Neural progenitor cell (in vitro differentiated cells): ENCODE measurements at regions not wholly inside any gene's neighbourhood (a gene's known extent, or its start where the extent isn't known, plus 50 kb on each side); places are given as distances from the start of the nearest gene placed in this dataset.

Experiments
- DNase-seq: peaks from one replicate; pipeline ENCODE4 v3.0.0-alpha.2; 2016; ENCODE audit warnings: low spot score
- H2AFZ ChIP-seq: fragments of 200-600 bp; sonication (generic); replicated peaks from 2 replicates; pipeline ENCODE4 v1.6.1; 2016; ENCODE audit warnings: antibody characterized with exemption
- H3F3A ChIP-seq: fragments of 200-600 bp; sonication (generic); 2 replicates; pipeline ENCODE4 v1.6.1; 2016; ENCODE audit warnings: antibody characterized with exemption, low read depth
- H3K27ac ChIP-seq: fragments of 200-600 bp; sonication (generic); 2 replicates; pipeline ENCODE4 v1.5.1; 2016; ENCODE audit warnings: mild to moderate bottlenecking
- H3K27me3 ChIP-seq: fragments of 200-600 bp; sonication (generic); 2 replicates; pipeline ENCODE4 v1.6.1; 2016; ENCODE audit warnings: mild to moderate bottlenecking, moderate library complexity
- H3K36me3 ChIP-seq: fragments of 200-600 bp; sonication (generic); 2 replicates; pipeline ENCODE4 v1.5.1; 2016
- H3K4me1 ChIP-seq: fragments of 200-600 bp; sonication (generic); 2 replicates; pipeline ENCODE4 v1.6.1; 2016; ENCODE audit warnings: mixed run types
- H3K4me2 ChIP-seq: fragments of 200-600 bp; sonication (generic); 2 replicates; pipeline ENCODE4 v1.6.1; 2016
- H3K4me3 ChIP-seq: fragments of 200-600 bp; sonication (generic); 2 replicates; pipeline ENCODE4 v1.5.1; 2016
- H3K79me2 ChIP-seq: fragments of 200-600 bp; sonication (generic); 2 replicates; pipeline ENCODE4 v1.6.1; 2016; ENCODE audit warnings: low read depth
- H3K9ac ChIP-seq: fragments of 200-600 bp; sonication (generic); 2 replicates; pipeline ENCODE4 v1.6.1; 2016
- H3K9me3 ChIP-seq: fragments of 200-600 bp; sonication (generic); 2 replicates; pipeline ENCODE4 v1.5.1; 2016; ENCODE audit warnings: low read depth
- H4K20me1 ChIP-seq: fragments of 200-600 bp; sonication (generic); 2 replicates; pipeline ENCODE4 v1.6.1; 2016; ENCODE audit warnings: low read depth
- H3K27ac Mint-ChIP-seq: 3 replicates; pipeline ENCODE4 v1.8.0; 2021; ENCODE audit warnings: mixed read lengths
- H3K27me3 Mint-ChIP-seq: 2 replicates; pipeline ENCODE4 v1.8.0; 2022; ENCODE audit warnings: low read depth, mild to moderate bottlenecking, inconsistent platforms, moderate library complexity, mixed read lengths; ENCODE audit not compliant: insufficient read depth
- H3K36me3 Mint-ChIP-seq: 3 replicates; pipeline ENCODE4 v1.8.0; 2021; ENCODE audit warnings: mixed read lengths
- H3K4me1 Mint-ChIP-seq: 3 replicates; pipeline ENCODE4 v1.8.0; 2021; ENCODE audit warnings: mixed read lengths
- H3K4me3 Mint-ChIP-seq: 3 replicates; pipeline ENCODE4 v1.8.0; 2021; ENCODE audit warnings: mild to moderate bottlenecking, moderate library complexity, mixed read lengths
- H3K9me3 Mint-ChIP-seq: 3 replicates; pipeline ENCODE4 v1.8.0; 2020; ENCODE audit warnings: mixed read lengths
- EZH2 ChIP-seq: fragments of 200-600 bp; sonication (generic); IDR thresholded peaks from 2 replicates; pipeline ENCODE4 v1.6.1; 2017; ENCODE audit warnings: antibody characterized with exemption, mild to moderate bottlenecking, moderate library complexity
- EZH2phosphoT487 ChIP-seq: fragments of 200-600 bp; sonication (generic); IDR thresholded peaks from 2 replicates; pipeline ENCODE4 v1.6.1; 2017; ENCODE audit warnings: antibody characterized with exemption
- TF ChIP-seq, protein P1 (sequence below): fragments of 200-600 bp; sonication (generic); IDR thresholded peaks from 2 replicates; pipeline ENCODE4 v1.5.1; 2017; ENCODE audit warnings: antibody characterized with exemption, mild to moderate bottlenecking

DNA sequence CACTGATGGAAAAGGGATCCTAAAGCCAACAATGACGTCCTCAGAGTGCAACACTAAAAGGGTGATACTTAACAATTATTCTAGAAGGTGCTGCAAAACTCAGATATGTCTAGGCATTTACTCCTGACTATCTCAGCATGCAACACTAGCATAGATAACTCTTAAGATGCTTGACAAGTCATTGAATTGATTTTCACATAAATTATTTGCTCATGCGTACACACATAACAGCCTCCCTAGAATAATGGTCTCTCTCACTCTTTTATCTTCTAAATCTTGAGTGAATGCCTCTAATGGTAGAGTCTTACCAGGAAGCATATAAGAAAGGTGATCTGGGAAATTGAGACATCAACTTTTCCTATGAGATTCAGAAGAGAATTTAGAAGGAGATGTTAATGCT, 1283.7 kb downstream of the MRPL39 start:
- H3K9ac ChIP-seq = no peak overlapping the region
- Mint-ChIP-seq H3K9me3 (peaks cover 1% of the 10 kb centered on the region), H3K27me3 (peaks cover 2% of the 10 kb centered on the region), H3K4me1 (no peaks in the 10 kb centered on the region), H3K4me3 (no peak overlapping the region), H3K36me3 (no peaks in the 10 kb centered on the region), H3K27ac (no peak overlapping the region)
- H3K4me3 ChIP-seq = no peak overlapping the region
- no peak overlapping the region for H3K4me2 ChIP-seq
- no peak overlapping the region for H3K27ac ChIP-seq
- no peaks in the 10 kb centered on the region for H3K27me3 ChIP-seq
- no peak for TF ChIP-seq EZH2phosphoT487
- no peak for TF ChIP-seq EZH2
- TF ChIP-seq, protein P1, sequence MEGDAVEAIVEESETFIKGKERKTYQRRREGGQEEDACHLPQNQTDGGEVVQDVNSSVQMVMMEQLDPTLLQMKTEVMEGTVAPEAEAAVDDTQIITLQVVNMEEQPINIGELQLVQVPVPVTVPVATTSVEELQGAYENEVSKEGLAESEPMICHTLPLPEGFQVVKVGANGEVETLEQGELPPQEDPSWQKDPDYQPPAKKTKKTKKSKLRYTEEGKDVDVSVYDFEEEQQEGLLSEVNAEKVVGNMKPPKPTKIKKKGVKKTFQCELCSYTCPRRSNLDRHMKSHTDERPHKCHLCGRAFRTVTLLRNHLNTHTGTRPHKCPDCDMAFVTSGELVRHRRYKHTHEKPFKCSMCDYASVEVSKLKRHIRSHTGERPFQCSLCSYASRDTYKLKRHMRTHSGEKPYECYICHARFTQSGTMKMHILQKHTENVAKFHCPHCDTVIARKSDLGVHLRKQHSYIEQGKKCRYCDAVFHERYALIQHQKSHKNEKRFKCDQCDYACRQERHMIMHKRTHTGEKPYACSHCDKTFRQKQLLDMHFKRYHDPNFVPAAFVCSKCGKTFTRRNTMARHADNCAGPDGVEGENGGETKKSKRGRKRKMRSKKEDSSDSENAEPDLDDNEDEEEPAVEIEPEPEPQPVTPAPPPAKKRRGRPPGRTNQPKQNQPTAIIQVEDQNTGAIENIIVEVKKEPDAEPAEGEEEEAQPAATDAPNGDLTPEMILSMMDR = no peak
- H3K4me1 ChIP-seq = no peaks in the 10 kb centered on the region
- no peaks in the 10 kb centered on the region for H4K20me1 ChIP-seq
- H3K36me3 ChIP-seq = no peaks in the 10 kb centered on the region
- no peaks in the 10 kb centered on the region for H3F3A ChIP-seq
- no peak overlapping the region for H2AFZ ChIP-seq
- H3K79me2 ChIP-seq = no peaks in the 10 kb centered on the region
- peaks cover 29% of the 10 kb centered on the region for H3K9me3 ChIP-seq
- DNase-seq = no peak

DNA sequence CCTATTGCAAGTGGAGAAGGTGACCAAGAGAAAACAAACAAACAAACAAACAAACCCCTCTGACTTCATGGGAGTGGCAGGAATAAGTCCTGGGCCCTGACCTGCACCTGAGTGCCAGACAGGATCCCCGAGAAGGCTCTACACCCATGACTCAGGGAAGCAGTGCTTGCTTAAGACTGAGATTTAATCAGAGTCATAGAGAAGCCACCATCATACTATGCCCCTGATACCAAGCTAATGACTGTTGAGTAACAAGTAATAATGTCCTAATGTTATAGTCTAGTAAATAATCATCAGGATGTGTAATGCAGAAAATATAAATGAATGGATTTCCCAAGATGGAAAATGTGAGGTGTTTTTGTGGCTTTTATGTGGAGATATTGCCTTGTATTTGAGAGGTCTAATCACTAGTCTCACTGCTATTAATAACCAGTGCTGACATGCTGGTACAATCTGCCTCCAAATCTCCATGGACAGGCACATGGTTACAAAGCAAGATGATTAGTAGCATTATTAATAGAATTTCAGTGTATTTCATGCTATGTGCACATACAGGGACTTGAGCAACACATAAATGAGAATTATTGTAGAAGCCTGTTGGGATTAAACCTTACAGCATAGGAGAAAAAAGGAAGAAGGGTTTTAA, 1290.9 kb downstream of the MRPL39 start:
- DNase-seq = no peak
- Histone ChIP-seq H4K20me1 (no peaks in the 10 kb centered on the region), H3K9ac (no peak overlapping the region), H3K27ac (no peak overlapping the region), H3K79me2 (no peaks in the 10 kb centered on the region), H3K4me3 (no peak overlapping the region), H3K9me3 (peaks cover 16% of the 10 kb centered on the region), H3K4me1 (no peaks in the 10 kb centered on the region), H3K36me3 (no peaks in the 10 kb centered on the region), H3K27me3 (no peaks in the 10 kb centered on the region), H3K4me2 (no peak overlapping the region), H3F3A (no peaks in the 10 kb centered on the region), H2AFZ (no peak overlapping the region)
- Mint-ChIP-seq H3K27ac (no peak overlapping the region), H3K36me3 (no peaks in the 10 kb centered on the region), H3K9me3 (peaks cover 4% of the 10 kb centered on the region), H3K27me3 (no peaks in the 10 kb centered on the region), H3K4me3 (no peak overlapping the region), H3K4me1 (no peaks in the 10 kb centered on the region)
- no peak for TF ChIP-seq EZH2phosphoT487
- TF ChIP-seq, protein P1 = no peak
- no peak for TF ChIP-seq EZH2

DNA sequence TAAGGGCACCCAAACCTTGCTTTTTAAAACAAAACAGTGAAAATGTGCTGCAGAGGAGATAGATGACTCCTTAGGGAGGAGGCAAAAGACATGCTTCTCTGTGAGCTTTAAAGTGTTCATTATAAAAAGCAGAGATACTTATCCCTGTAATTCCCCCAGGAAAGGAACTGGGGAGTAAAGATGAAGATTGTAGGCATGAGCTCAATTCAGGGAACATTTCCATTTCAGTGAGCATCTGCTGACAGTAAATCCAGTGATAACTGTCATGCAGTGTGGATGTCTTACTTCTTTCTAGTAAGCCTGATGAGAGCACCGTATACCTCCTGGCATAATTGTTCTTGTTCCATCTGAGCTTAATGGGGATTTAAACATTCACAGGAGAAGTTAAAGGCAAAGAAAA, 1296.5 kb downstream of the MRPL39 start:
- H3K27me3 Mint-ChIP-seq = peaks cover 3% of the 10 kb centered on the region
- peaks cover 6% of the 10 kb centered on the region for H3K9me3 Mint-ChIP-seq

More for the DNA sequence above, 1296.5 kb downstream of the MRPL39 start:
- TF ChIP-seq, protein P1 = no peak
- TF ChIP-seq EZH2 = no peak
- TF ChIP-seq EZH2phosphoT487 = no peak
- Histone ChIP-seq H3K4me1 (no peaks in the 10 kb centered on the region), H3K36me3 (no peaks in the 10 kb centered on the region), H3K4me3 (no peak overlapping the region), H3K27me3 (no peaks in the 10 kb centered on the region), H3K9ac (no peak overlapping the region), H4K20me1 (no peaks in the 10 kb centered on the region), H2AFZ (no peak overlapping the region), H3F3A (no peaks in the 10 kb centered on the region), H3K27ac (no peak overlapping the region), H3K4me2 (no peak overlapping the region), H3K79me2 (no peaks in the 10 kb centered on the region), H3K9me3 (peaks cover 16% of the 10 kb centered on the region)
- DNase-seq = no peak
- Mint-ChIP-seq H3K4me3 (no peak overlapping the region), H3K36me3 (no peaks in the 10 kb centered on the region), H3K27ac (no peak overlapping the region), H3K4me1 (no peaks in the 10 kb centered on the region)
